HCT116 (cell line): ENCODE measurements at regions not wholly inside any gene's neighbourhood (a gene's known extent, or its start where the extent isn't known, plus 50 kb on each side); places are given as distances from the start of the nearest gene placed in this dataset.

Source experiments
- ATAC-seq: fragments of 200-7000 bp; cut with Tn5 transposase; 2 replicates; pipeline ENCODE4 v1.9.1; 2020; ENCODE audit warnings: mild to moderate bottlenecking, moderate library complexity
- BruUV-seq: library from RNA; stranded (reverse); fragments of 400-500 nt; replicated peaks from 2 replicates; lab custom pipeline; 2021; lab: Mats Ljungman, UMichigan
- CTCF ChIA-PET: fragments of 300-600 bp; sonication (Branson Sonifier 250); formaldehyde crosslinking; loops from one replicate; lab custom pipeline; 2021; ENCODE audit warnings: antibody characterized with exemption; lab: Charles Lee
- POLR2A ChIA-PET: fragments of 300-600, 350-600 bp; sonication (Branson Sonifier 250); formaldehyde crosslinking; loops from one replicate; lab custom pipeline; 2021; ENCODE audit warnings: antibody characterized with exemption; lab: Charles Lee
- RAD21 ChIA-PET, 2 experiments: fragments of 300-600 bp; sonication (Branson Sonifier 250); formaldehyde crosslinking; loops; one replicate each; lab custom pipeline; 2023; ENCODE audit warnings: low total read pairs in 2 of 2; ENCODE audit not compliant: uncharacterized antibody in 2 of 2, unreplicated experiment in 2 of 2, low non-redundant PET in 1 of 2; lab: Charles Lee
- DNase-seq: peaks from one replicate; pipeline ENCODE4 v3.0.0-alpha.2; 2010; ENCODE audit warnings: low read depth, low spot score
- H2AFZ ChIP-seq: fragments of 200-600 bp; shearing (Covaris generic), sonication (generic); 2 replicates; pipeline ENCODE4 v1.6.1; 2017; ENCODE audit warnings: low read depth, mixed run types, mixed read lengths, antibody characterized with exemption, low read length; ENCODE audit not compliant: poor library complexity, severe bottlenecking
- H3K27ac ChIP-seq: 2 replicates; pipeline ENCODE4 v1.5.1; 2012; ENCODE audit warnings: low read depth, low read length
- H3K27me3 ChIP-seq: fragments of 200-600 bp; sonication (generic); 2 replicates; pipeline ENCODE4 v1.6.1; 2016; ENCODE audit warnings: mixed run types, low read length, mixed read lengths; ENCODE audit not compliant: insufficient read depth
- H3K36me3 ChIP-seq, 2 experiments: fragments of 200-500 bp in 1 of 2; fragments of 200-600 bp in 1 of 2; sonication (Bioruptor generic) in 1 of 2; sonication (generic) in 1 of 2; 2 replicates each; pipeline versions ENCODE4 v1.5.1 to v1.6.1; 2014 to 2016; ENCODE audit warnings: low read length in 2 of 2, inconsistent platforms in 1 of 2, mixed read lengths in 1 of 2, mixed run types in 1 of 2; ENCODE audit not compliant: insufficient read depth in 2 of 2, control insufficient read depth in 1 of 2
- H3K4me1 ChIP-seq, 2 experiments: fragments of 200-600 bp in 1 of 2; sonication (generic) in 1 of 2; 2 replicates each; pipeline versions ENCODE4 v1.5.1 to v1.6.1; 2012 to 2017; ENCODE audit warnings: low read length in 2 of 2, inconsistent platforms in 1 of 2, mild to moderate bottlenecking in 1 of 2, mixed read lengths in 1 of 2, mixed run types in 1 of 2, moderate library complexity in 1 of 2; ENCODE audit not compliant: insufficient read depth in 2 of 2, control insufficient read depth in 1 of 2
- H3K4me2 ChIP-seq: fragments of 200-600 bp; sonication (generic); 2 replicates; pipeline ENCODE4 v1.6.1; 2017; ENCODE audit warnings: mixed run types, low read length, mixed read lengths
- H3K4me3 ChIP-seq, 2 experiments: fragments of 200-600 bp in 1 of 2; sonication (generic) in 1 of 2; replicated peaks in 1 of 2; 2 replicates each; pipeline ENCODE4 v1.5.1; 2011 to 2016; ENCODE audit warnings: low read length in 2 of 2, control low read depth in 1 of 2, low read depth in 1 of 2, mild to moderate bottlenecking in 1 of 2, mixed read lengths in 1 of 2, mixed run types in 1 of 2
- H3K79me2 ChIP-seq: fragments of 200-600 bp; sonication (generic); 2 replicates; pipeline ENCODE4 v1.6.1; 2017; ENCODE audit warnings: mild to moderate bottlenecking, mixed run types, low read length, moderate library complexity, mixed read lengths; ENCODE audit not compliant: insufficient read depth
- H3K9ac ChIP-seq: fragments of 200-600 bp; sonication (generic); 2 replicates; pipeline ENCODE4 v1.6.1; 2016; ENCODE audit warnings: low read length, mixed read lengths
- H3K9me2 ChIP-seq: fragments of 200-600 bp; sonication (generic), shearing (Covaris generic); 2 replicates; pipeline ENCODE4 v1.6.1; 2017; ENCODE audit warnings: mixed run types, mild to moderate bottlenecking, moderate library complexity; ENCODE audit not compliant: insufficient read depth
- H3K9me3 ChIP-seq, 2 experiments: fragments of 200-500 bp in 1 of 2; fragments of 200-600 bp in 1 of 2; sonication (Bioruptor generic) in 1 of 2; sonication (generic) in 1 of 2; 2 replicates each; pipeline ENCODE4 v1.6.1; 2014 to 2017; ENCODE audit warnings: low read length in 2 of 2, mixed read lengths in 2 of 2, inconsistent platforms in 1 of 2, low read depth in 1 of 2, mild to moderate bottlenecking in 1 of 2, mixed run types in 1 of 2, moderate library complexity in 1 of 2; ENCODE audit not compliant: control insufficient read depth in 1 of 2, insufficient read depth in 1 of 2
- H4K20me1 ChIP-seq: fragments of 200-600 bp; sonication (generic), shearing (Covaris generic); 2 replicates; pipeline ENCODE4 v1.6.1; 2017; ENCODE audit warnings: mixed run types, mild to moderate bottlenecking, moderate library complexity; ENCODE audit not compliant: insufficient read depth
- CBX3 ChIP-seq: IDR thresholded peaks from 2 replicates; pipeline ENCODE4 v1.6.1; 2012; ENCODE audit warnings: low read depth
- CEBPB ChIP-seq: IDR thresholded peaks from 2 replicates; pipeline ENCODE4 v1.6.1; 2012; ENCODE audit warnings: low read depth
- EGR1 ChIP-seq: IDR thresholded peaks from 2 replicates; pipeline ENCODE4 v1.6.1; 2012; ENCODE audit warnings: low read depth
- ELF1 ChIP-seq: IDR thresholded peaks from 2 replicates; pipeline ENCODE4 v1.6.1; 2012; ENCODE audit warnings: low read depth, borderline replicate concordance
- EZH2 ChIP-seq: fragments of 200-600 bp; sonication (generic); IDR thresholded peaks from 2 replicates; pipeline ENCODE4 v1.6.1; 2017; ENCODE audit warnings: antibody characterized with exemption, mixed run types
- EZH2phosphoT487 ChIP-seq: fragments of 200-600 bp; IDR thresholded peaks from 2 replicates; pipeline ENCODE4 v1.6.1; 2018; ENCODE audit warnings: antibody characterized with exemption, borderline replicate concordance
- FOSL1 ChIP-seq: IDR thresholded peaks from 2 replicates; pipeline ENCODE4 v1.6.1; 2012; ENCODE audit warnings: low read depth
- POLR2AphosphoS5 ChIP-seq: IDR thresholded peaks from 2 replicates; pipeline ENCODE4 v1.6.1; 2011; ENCODE audit warnings: mild to moderate bottlenecking, low read depth, low read length, moderate library complexity
- RAD21 ChIP-seq: IDR thresholded peaks from 2 replicates; pipeline ENCODE4 v1.6.1; 2012; ENCODE audit warnings: low read depth, mild to moderate bottlenecking
- SIN3A ChIP-seq: IDR thresholded peaks from 2 replicates; pipeline ENCODE4 v1.6.1; 2012; ENCODE audit warnings: low read depth
- SRF ChIP-seq: IDR thresholded peaks from 2 replicates; pipeline ENCODE4 v1.6.1; 2012; ENCODE audit warnings: low read depth
- TCF7L2 ChIP-seq: IDR thresholded peaks from 2 replicates; pipeline ENCODE4 v1.7.0; 2011; ENCODE audit warnings: borderline replicate concordance, inconsistent platforms; ENCODE audit not compliant: insufficient read depth, insufficient read length; ENCODE audit errors: extremely low read depth
- ZFX ChIP-seq: fragments of 450-650 bp; IDR thresholded peaks from 2 replicates; pipeline ENCODE4 v1.6.1; 2017
- ZNF274 ChIP-seq: fragments of 200-500 bp; sonication (Bioruptor generic); IDR thresholded peaks from 2 replicates; pipeline ENCODE4 v1.6.1; 2014; ENCODE audit warnings: mild to moderate bottlenecking, low read depth, low read length, inconsistent platforms
- intact Hi-C: fragments of 100-400 bp; cut with micrococcal nuclease; formaldehyde crosslinking; loops from 2 replicates; pipeline ENCODE4 v1.10.0; 2022
- TF ChIP-seq, protein P1 (sequence below): IDR thresholded peaks from 2 replicates; pipeline ENCODE4 v1.6.1; 2012
- TF ChIP-seq, protein P2 (sequence below): IDR thresholded peaks from 2 replicates; pipeline ENCODE4 v1.6.1; 2012
- TF ChIP-seq, protein P3 (sequence below): IDR thresholded peaks from 2 replicates; pipeline ENCODE4 v1.6.1; 2012; ENCODE audit warnings: low read depth
- TF ChIP-seq, protein P4 (sequence below): IDR thresholded peaks from 2 replicates; pipeline ENCODE4 v1.6.1; 2011; ENCODE audit warnings: mild to moderate bottlenecking, low read length, moderate library complexity; ENCODE audit not compliant: insufficient replicate concordance; ENCODE audit errors: extremely low read depth
- TF ChIP-seq, protein P5 (sequence below), 3 experiments: fragments of 200-600 bp in 1 of 3; sonication (generic) in 1 of 3; IDR thresholded peaks in 2 of 3; conservative IDR thresholded peaks in 1 of 3; 2 replicates each; pipeline ENCODE4 v1.5.1; 2012 to 2017; ENCODE audit warnings: low read depth in 2 of 3, low read length in 2 of 3, antibody characterized with exemption in 1 of 3, borderline replicate concordance in 1 of 3, control low read depth in 1 of 3, mild to moderate bottlenecking in 1 of 3, mixed read lengths in 1 of 3, mixed run types in 1 of 3, moderate library complexity in 1 of 3; ENCODE audit not compliant: insufficient read depth in 1 of 3

DNA sequence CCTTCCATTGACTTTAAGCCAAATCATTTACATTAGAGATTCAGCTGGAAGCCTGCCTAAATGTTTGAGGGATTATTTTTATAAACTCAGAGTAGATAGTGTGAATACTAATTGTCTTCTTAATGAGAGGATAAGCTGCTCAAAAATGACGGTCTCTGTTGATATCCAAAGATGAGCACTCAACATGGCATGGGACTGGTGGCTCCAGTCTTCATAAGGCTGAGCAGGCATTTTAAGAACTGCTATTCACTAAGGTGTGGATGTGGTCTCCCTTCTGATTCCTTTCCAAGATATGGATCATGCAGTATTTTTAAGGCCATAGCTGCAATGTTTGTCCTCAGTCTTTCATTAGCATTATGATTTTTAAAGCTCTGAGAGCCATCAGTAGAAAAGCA lies 377.5 kb upstream of the RIOK2 start:
- no peaks in the 10 kb centered on the region for H3K9me3 ChIP-seq
- TF ChIP-seq, protein P1, sequence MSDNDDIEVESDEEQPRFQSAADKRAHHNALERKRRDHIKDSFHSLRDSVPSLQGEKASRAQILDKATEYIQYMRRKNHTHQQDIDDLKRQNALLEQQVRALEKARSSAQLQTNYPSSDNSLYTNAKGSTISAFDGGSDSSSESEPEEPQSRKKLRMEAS, result no peak
- TF ChIP-seq SRF (no peak), EGR1 (no peak), ZNF274 (no peak), TCF7L2 (no peak), POLR2AphosphoS5 (no peak), EZH2 (no peak), EZH2phosphoT487 (no peak), SIN3A (no peak), ELF1 (no peak), CBX3 (no peak), RAD21 (no peak), ZFX (no peak), FOSL1 (no peak), CEBPB (no peak)
- TF ChIP-seq, protein P2, sequence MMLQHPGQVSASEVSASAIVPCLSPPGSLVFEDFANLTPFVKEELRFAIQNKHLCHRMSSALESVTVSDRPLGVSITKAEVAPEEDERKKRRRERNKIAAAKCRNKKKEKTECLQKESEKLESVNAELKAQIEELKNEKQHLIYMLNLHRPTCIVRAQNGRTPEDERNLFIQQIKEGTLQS, result no peak
- TF ChIP-seq, protein P3, sequence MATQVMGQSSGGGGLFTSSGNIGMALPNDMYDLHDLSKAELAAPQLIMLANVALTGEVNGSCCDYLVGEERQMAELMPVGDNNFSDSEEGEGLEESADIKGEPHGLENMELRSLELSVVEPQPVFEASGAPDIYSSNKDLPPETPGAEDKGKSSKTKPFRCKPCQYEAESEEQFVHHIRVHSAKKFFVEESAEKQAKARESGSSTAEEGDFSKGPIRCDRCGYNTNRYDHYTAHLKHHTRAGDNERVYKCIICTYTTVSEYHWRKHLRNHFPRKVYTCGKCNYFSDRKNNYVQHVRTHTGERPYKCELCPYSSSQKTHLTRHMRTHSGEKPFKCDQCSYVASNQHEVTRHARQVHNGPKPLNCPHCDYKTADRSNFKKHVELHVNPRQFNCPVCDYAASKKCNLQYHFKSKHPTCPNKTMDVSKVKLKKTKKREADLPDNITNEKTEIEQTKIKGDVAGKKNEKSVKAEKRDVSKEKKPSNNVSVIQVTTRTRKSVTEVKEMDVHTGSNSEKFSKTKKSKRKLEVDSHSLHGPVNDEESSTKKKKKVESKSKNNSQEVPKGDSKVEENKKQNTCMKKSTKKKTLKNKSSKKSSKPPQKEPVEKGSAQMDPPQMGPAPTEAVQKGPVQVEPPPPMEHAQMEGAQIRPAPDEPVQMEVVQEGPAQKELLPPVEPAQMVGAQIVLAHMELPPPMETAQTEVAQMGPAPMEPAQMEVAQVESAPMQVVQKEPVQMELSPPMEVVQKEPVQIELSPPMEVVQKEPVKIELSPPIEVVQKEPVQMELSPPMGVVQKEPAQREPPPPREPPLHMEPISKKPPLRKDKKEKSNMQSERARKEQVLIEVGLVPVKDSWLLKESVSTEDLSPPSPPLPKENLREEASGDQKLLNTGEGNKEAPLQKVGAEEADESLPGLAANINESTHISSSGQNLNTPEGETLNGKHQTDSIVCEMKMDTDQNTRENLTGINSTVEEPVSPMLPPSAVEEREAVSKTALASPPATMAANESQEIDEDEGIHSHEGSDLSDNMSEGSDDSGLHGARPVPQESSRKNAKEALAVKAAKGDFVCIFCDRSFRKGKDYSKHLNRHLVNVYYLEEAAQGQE, result no peak
- TF ChIP-seq, protein P4, sequence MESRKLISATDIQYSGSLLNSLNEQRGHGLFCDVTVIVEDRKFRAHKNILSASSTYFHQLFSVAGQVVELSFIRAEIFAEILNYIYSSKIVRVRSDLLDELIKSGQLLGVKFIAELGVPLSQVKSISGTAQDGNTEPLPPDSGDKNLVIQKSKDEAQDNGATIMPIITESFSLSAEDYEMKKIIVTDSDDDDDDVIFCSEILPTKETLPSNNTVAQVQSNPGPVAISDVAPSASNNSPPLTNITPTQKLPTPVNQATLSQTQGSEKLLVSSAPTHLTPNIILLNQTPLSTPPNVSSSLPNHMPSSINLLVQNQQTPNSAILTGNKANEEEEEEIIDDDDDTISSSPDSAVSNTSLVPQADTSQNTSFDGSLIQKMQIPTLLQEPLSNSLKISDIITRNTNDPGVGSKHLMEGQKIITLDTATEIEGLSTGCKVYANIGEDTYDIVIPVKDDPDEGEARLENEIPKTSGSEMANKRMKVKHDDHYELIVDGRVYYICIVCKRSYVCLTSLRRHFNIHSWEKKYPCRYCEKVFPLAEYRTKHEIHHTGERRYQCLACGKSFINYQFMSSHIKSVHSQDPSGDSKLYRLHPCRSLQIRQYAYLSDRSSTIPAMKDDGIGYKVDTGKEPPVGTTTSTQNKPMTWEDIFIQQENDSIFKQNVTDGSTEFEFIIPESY, result no peak
- TF ChIP-seq, protein P5, sequence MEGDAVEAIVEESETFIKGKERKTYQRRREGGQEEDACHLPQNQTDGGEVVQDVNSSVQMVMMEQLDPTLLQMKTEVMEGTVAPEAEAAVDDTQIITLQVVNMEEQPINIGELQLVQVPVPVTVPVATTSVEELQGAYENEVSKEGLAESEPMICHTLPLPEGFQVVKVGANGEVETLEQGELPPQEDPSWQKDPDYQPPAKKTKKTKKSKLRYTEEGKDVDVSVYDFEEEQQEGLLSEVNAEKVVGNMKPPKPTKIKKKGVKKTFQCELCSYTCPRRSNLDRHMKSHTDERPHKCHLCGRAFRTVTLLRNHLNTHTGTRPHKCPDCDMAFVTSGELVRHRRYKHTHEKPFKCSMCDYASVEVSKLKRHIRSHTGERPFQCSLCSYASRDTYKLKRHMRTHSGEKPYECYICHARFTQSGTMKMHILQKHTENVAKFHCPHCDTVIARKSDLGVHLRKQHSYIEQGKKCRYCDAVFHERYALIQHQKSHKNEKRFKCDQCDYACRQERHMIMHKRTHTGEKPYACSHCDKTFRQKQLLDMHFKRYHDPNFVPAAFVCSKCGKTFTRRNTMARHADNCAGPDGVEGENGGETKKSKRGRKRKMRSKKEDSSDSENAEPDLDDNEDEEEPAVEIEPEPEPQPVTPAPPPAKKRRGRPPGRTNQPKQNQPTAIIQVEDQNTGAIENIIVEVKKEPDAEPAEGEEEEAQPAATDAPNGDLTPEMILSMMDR (IDR thresholded peaks at IDR 0.05 in 2 of 3, conservative IDR thresholded peaks at IDR 0.05 in 1 of 3; ENCODE audit: borderline replicate concordance in 1 of 3, insufficient read depth in 1 of 3, low read depth in 2 of 3, low read length in 2 of 3), result no peak
- TF ChIP-seq, all 23 proteins: peak for 0
- no peak overlapping the region for H3K9ac ChIP-seq
- H3K9me2 ChIP-seq, result no peaks in the 10 kb centered on the region
- H2AFZ ChIP-seq, result no peak overlapping the region
- ChIA-PET POLR2A (no interaction called here), CTCF (interaction anchor here (2.0 kb wide), 1 partner anchor 26 kb away, joined by 7 read pairs; no protein-coding TSS in a partner anchor), RAD21 (no interaction called here)
- no peak overlapping the region for H3K27ac ChIP-seq
- H3K36me3 ChIP-seq, result no peaks in the 10 kb centered on the region
- no peaks in the 10 kb centered on the region for H4K20me1 ChIP-seq
- no TSS peak for BruUV-seq
- no peak for DNase-seq
- no peaks in the 10 kb centered on the region for H3K79me2 ChIP-seq
- no peak for ATAC-seq
- intact Hi-C loops, result no loop called here
- no peak overlapping the region for H3K4me3 ChIP-seq
- H3K4me2 ChIP-seq, result no peak overlapping the region
- no peaks in the 10 kb centered on the region for H3K27me3 ChIP-seq
- no peaks in the 10 kb centered on the region for H3K4me1 ChIP-seq
